ENCODE measurements at regions not wholly inside any gene's neighbourhood (a gene's known extent, or its start where the extent isn't known, plus 50 kb on each side); places are given as distances from the start of the nearest gene placed in this dataset.

DNA sequence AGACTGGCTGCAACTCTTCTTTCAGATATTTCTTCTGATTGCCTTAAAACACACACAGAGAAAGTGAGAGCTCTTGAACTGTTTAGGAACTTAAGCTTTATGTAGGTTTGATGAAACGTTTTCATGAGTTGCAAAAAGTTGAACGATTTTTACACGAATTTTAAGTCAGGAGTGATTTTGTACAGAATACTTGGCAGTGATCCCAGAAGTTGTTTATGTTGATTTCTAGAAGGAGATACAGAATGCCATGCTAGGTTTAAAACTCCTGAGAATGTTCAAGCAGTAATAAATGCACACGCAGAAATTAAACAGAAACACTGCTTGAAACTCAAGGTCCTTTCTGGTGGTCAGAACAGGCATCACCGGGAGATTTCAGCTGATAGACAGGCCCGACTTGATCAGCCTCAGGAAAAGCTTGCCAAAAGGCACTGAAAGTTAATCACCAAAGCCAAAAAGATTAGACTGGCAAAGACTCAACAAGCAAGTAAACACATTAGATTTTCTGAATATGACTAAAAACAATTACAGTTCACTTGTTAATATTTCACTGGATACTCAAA, 123.1 kb downstream of the SOCS6 start:
- Histone ChIP-seq H2AK5ac (ENCODE audit: low read length) (no peak overlapping the region), H4K91ac (ENCODE audit: low read depth, low read length) (no peak overlapping the region), H3K36me3 (ENCODE audit: control insufficient read depth in 1 of 2, insufficient read depth in 2 of 2, low read length in 2 of 2) (no peaks in the 10 kb centered on the region), H3K4me3 (ENCODE audit: low read depth, low read length) (no peak overlapping the region), H3K4me1 (ENCODE audit: control insufficient read depth in 1 of 2, insufficient read depth in 2 of 2, low read length in 2 of 2) (no peaks in the 10 kb centered on the region), H3K18ac (ENCODE audit: low read length) (no peak overlapping the region), H2BK5ac (ENCODE audit: low read depth, low read length, poor library complexity) (no peak overlapping the region), H3K23ac (ENCODE audit: low read length) (no peak overlapping the region), H3K9ac (ENCODE audit: low read length) (no peak overlapping the region), H2BK120ac (ENCODE audit: insufficient read depth, low read length, poor library complexity) (no peak overlapping the region), H4K8ac (ENCODE audit: low read depth, low read length) (no peak overlapping the region), H3K27me3 (ENCODE audit: insufficient read depth, low read length) (no peaks in the 10 kb centered on the region), H2AFZ (ENCODE audit: insufficient read depth, low read length, poor library complexity) (no peak overlapping the region), H3K4ac (ENCODE audit: low read depth, low read length) (no peak overlapping the region), H2BK12ac (ENCODE audit: low read length) (no peak overlapping the region), H3K4me2 (ENCODE audit: low read length) (no peak overlapping the region), H3K14ac (ENCODE audit: low read length) (no peak overlapping the region), H3K27ac (ENCODE audit: low read depth, low read length) (no peak overlapping the region), H4K12ac (ENCODE audit: low read depth, low read length) (no peak overlapping the region), H3K79me1 (ENCODE audit: low read length) (no peaks in the 10 kb centered on the region), H3K9me3 (ENCODE audit: insufficient read depth, low read depth, low read length) (no peaks in the 10 kb centered on the region), H3K79me2 (ENCODE audit: control insufficient read depth, insufficient read depth, low read length, poor library complexity) (no peaks in the 10 kb centered on the region)
- no peak for DNase-seq
- WGBS (ENCODE audit: extremely low coverage, insufficient coverage, insufficient read length): no CpG with 5 or more reads among the region's 6 CpGs

DNA sequence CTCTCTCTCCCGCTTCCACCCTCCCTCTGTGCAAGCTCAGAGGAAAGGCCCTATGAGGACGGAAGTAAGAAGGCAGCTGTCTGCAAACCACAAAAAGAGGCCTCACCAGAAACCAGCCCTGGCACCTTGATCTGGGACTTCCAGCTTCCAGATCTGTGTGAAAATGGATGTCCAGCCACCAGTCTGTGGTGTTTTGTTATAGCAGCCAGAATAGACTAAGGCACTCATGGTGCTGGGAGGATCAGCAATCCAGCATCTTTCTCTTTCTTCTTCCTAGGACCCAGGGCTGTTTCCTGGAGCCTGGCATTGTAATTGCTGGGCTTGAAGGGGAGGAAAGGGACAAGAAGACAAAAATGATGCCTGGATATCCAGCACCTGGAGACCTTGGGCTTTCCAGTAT, 122.5 kb downstream of the SOCS6 start:
- H2BK5ac ChIP-seq (ENCODE audit: low read depth, low read length, poor library complexity): no peak overlapping the region
- H3K9ac ChIP-seq (ENCODE audit: low read length): no peak overlapping the region
- H4K8ac ChIP-seq (ENCODE audit: low read depth, low read length): no peak overlapping the region
- no peak overlapping the region for H3K14ac ChIP-seq (ENCODE audit: low read length)
- no peaks in the 10 kb centered on the region for H3K4me1 ChIP-seq (ENCODE audit: control insufficient read depth in 1 of 2, insufficient read depth in 2 of 2, low read length in 2 of 2)
- H2AK5ac ChIP-seq (ENCODE audit: low read length): no peak overlapping the region
- H2AFZ ChIP-seq (ENCODE audit: insufficient read depth, low read length, poor library complexity): no peak overlapping the region
- no peak for DNase-seq
- H3K79me2 ChIP-seq (ENCODE audit: control insufficient read depth, insufficient read depth, low read length, poor library complexity): no peaks in the 10 kb centered on the region
- no peaks in the 10 kb centered on the region for H3K79me1 ChIP-seq (ENCODE audit: low read length)
- WGBS (ENCODE audit: extremely low coverage, insufficient coverage, insufficient read length): no CpG with 5 or more reads among the region's 2 CpGs
- H3K27me3 ChIP-seq (ENCODE audit: insufficient read depth, low read length): no peaks in the 10 kb centered on the region
- no peak overlapping the region for H3K4me2 ChIP-seq (ENCODE audit: low read length)
- H2BK120ac ChIP-seq (ENCODE audit: insufficient read depth, low read length, poor library complexity): no peak overlapping the region
- H2BK12ac ChIP-seq (ENCODE audit: low read length): no peak overlapping the region
- H3K18ac ChIP-seq (ENCODE audit: low read length): no peak overlapping the region
- H3K9me3 ChIP-seq (ENCODE audit: insufficient read depth, low read depth, low read length): no peaks in the 10 kb centered on the region
- H4K12ac ChIP-seq (ENCODE audit: low read depth, low read length): no peak overlapping the region
- no peak overlapping the region for H3K4ac ChIP-seq (ENCODE audit: low read depth, low read length)
- H3K36me3 ChIP-seq (ENCODE audit: control insufficient read depth in 1 of 2, insufficient read depth in 2 of 2, low read length in 2 of 2): no peaks in the 10 kb centered on the region
- no peak overlapping the region for H3K4me3 ChIP-seq (ENCODE audit: low read depth, low read length)
- no peak overlapping the region for H3K27ac ChIP-seq (ENCODE audit: low read depth, low read length)
- no peak overlapping the region for H3K23ac ChIP-seq (ENCODE audit: low read length)
- no peak overlapping the region for H4K91ac ChIP-seq (ENCODE audit: low read depth, low read length)

DNA sequence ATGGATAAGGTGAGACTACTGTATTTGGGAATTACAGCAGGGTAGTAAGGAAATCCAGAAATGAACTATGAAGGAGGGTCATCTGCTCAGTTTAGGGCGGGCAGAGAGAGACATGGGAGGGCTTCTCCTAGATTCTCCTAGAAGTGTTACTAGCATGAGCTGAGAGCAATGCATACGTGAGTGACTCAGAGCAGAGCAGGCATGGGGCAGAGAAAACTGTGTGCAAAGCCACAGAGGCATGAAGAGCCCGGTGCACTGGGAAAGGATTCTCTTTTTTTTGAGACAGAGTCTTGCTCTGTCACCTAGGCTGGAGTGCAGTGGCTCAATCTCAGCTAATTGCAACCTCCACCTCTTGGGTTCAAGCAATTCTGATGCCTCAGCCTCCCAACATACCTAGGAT, 116.2 kb downstream of the SOCS6 start:
- Histone ChIP-seq H2BK120ac (ENCODE audit: insufficient read depth, low read length, poor library complexity) (no peak overlapping the region), H4K91ac (ENCODE audit: low read depth, low read length) (no peak overlapping the region), H3K4me1 (ENCODE audit: control insufficient read depth in 1 of 2, insufficient read depth in 2 of 2, low read length in 2 of 2) (no peaks in the 10 kb centered on the region), H2BK5ac (ENCODE audit: low read depth, low read length, poor library complexity) (no peak overlapping the region), H2AK5ac (ENCODE audit: low read length) (no peak overlapping the region), H3K4ac (ENCODE audit: low read depth, low read length) (no peak overlapping the region), H3K18ac (ENCODE audit: low read length) (no peak overlapping the region), H3K9me3 (ENCODE audit: insufficient read depth, low read depth, low read length) (no peaks in the 10 kb centered on the region), H3K27ac (ENCODE audit: low read depth, low read length) (no peak overlapping the region), H3K14ac (ENCODE audit: low read length) (no peak overlapping the region), H2BK12ac (ENCODE audit: low read length) (no peak overlapping the region), H3K9ac (ENCODE audit: low read length) (no peak overlapping the region), H3K4me3 (ENCODE audit: low read depth, low read length) (no peak overlapping the region), H3K27me3 (ENCODE audit: insufficient read depth, low read length) (no peaks in the 10 kb centered on the region), H3K79me2 (ENCODE audit: control insufficient read depth, insufficient read depth, low read length, poor library complexity) (no peaks in the 10 kb centered on the region), H2AFZ (ENCODE audit: insufficient read depth, low read length, poor library complexity) (no peak overlapping the region), H4K12ac (ENCODE audit: low read depth, low read length) (no peak overlapping the region), H3K36me3 (ENCODE audit: control insufficient read depth in 1 of 2, insufficient read depth in 2 of 2, low read length in 2 of 2) (no peaks in the 10 kb centered on the region), H3K79me1 (ENCODE audit: low read length) (no peaks in the 10 kb centered on the region), H4K8ac (ENCODE audit: low read depth, low read length) (no peak overlapping the region), H3K23ac (ENCODE audit: low read length) (no peak overlapping the region), H3K4me2 (ENCODE audit: low read length) (no peak overlapping the region)
- no peak for DNase-seq
- no CpG with 5 or more reads among the region's 3 CpGs for WGBS (ENCODE audit: extremely low coverage, insufficient coverage, insufficient read length)

DNA sequence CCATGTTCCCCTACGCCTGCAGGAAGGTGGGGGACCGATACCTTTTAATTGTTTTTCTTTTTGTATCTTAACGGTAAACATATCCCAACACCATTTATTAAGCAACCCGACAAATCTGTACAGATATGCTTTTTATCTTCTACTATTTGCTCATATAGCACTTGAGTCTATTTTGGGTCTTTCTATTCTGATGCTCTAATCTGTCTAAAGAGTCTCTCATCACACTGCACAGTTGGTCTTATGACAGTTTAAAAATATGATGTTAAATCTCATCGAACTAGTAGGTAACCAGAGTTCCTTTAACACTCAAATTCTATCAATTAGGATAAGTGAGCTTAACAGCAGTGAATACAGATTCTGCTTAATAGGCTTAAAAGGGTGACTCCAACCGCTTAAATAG, 111.6 kb downstream of the SOCS6 start:
- no peaks in the 10 kb centered on the region for H3K27me3 ChIP-seq (ENCODE audit: insufficient read depth, low read length)
- H4K8ac ChIP-seq (ENCODE audit: low read depth, low read length): no peak overlapping the region
- H3K79me2 ChIP-seq (ENCODE audit: control insufficient read depth, insufficient read depth, low read length, poor library complexity): no peaks in the 10 kb centered on the region
- no peaks in the 10 kb centered on the region for H3K79me1 ChIP-seq (ENCODE audit: low read length)
- H2BK12ac ChIP-seq (ENCODE audit: low read length): no peak overlapping the region
- no peak overlapping the region for H3K4me3 ChIP-seq (ENCODE audit: low read depth, low read length)
- H3K27ac ChIP-seq (ENCODE audit: low read depth, low read length): no peak overlapping the region
- no peak for DNase-seq
- H3K9me3 ChIP-seq (ENCODE audit: insufficient read depth, low read depth, low read length): no peaks in the 10 kb centered on the region
- H2AFZ ChIP-seq (ENCODE audit: insufficient read depth, low read length, poor library complexity): no peak overlapping the region
- H3K4me2 ChIP-seq (ENCODE audit: low read length): no peak overlapping the region
- no peak overlapping the region for H4K91ac ChIP-seq (ENCODE audit: low read depth, low read length)
- H3K4ac ChIP-seq (ENCODE audit: low read depth, low read length): no peak overlapping the region
- H2BK120ac ChIP-seq (ENCODE audit: insufficient read depth, low read length, poor library complexity): no peak overlapping the region
- H3K23ac ChIP-seq (ENCODE audit: low read length): no peak overlapping the region
- H2AK5ac ChIP-seq (ENCODE audit: low read length): no peak overlapping the region
- H3K36me3 ChIP-seq (ENCODE audit: control insufficient read depth in 1 of 2, insufficient read depth in 2 of 2, low read length in 2 of 2): no peaks in the 10 kb centered on the region
- no peak overlapping the region for H3K9ac ChIP-seq (ENCODE audit: low read length)
- no peak overlapping the region for H3K18ac ChIP-seq (ENCODE audit: low read length)
- H3K4me1 ChIP-seq (ENCODE audit: control insufficient read depth in 1 of 2, insufficient read depth in 2 of 2, low read length in 2 of 2): no peaks in the 10 kb centered on the region
- H2BK5ac ChIP-seq (ENCODE audit: low read depth, low read length, poor library complexity): no peak overlapping the region
- H4K12ac ChIP-seq (ENCODE audit: low read depth, low read length): no peak overlapping the region
- H3K14ac ChIP-seq (ENCODE audit: low read length): no peak overlapping the region
- no CpG with 5 or more reads among the region's 6 CpGs for WGBS (ENCODE audit: extremely low coverage, insufficient coverage, insufficient read length)
